K562 (cell line): ENCODE measurements at regions not wholly inside any gene's neighbourhood (a gene's known extent, or its start where the extent isn't known, plus 50 kb on each side); places are given as distances from the start of the nearest gene placed in this dataset.

Experiments
- ATAC-seq: fragments of 200-7000 bp; cut with Tn5 transposase; 3 replicates; pipeline ENCODE4 v1.9.1; 2020; ENCODE audit warnings: moderate library complexity
- BruUV-seq: library from RNA; stranded (reverse); fragments of 400-500 nt; replicated peaks from 2 replicates; lab custom pipeline; 2021; lab: Mats Ljungman, UMichigan
- CTCF ChIA-PET: fragments of 300-600 bp; formaldehyde crosslinking; extraction: SDS; loops from one replicate; lab custom pipeline; 2021; ENCODE audit warnings: low intra/inter-chr PET ratio; lab: Yijun Ruan, JAX
- POLR2A ChIA-PET: fragments of 300-600, 350-650 bp; sonication (Branson Sonifier 250); formaldehyde crosslinking; extraction: SDS; loops from one replicate; lab custom pipeline; 2021; ENCODE audit warnings: antibody characterized with exemption, inconsistent platforms; lab: Yijun Ruan, JAX
- DNase-seq, 4 experiments: peaks; one replicate each; pipeline versions ENCODE4 v3.0.0 to v3.0.0-alpha.2; 2011 to 2018; ENCODE audit warnings: low spot score in 3 of 4, mixed read lengths in 3 of 4; ENCODE audit errors: extremely low read depth in 1 of 4
- FAIRE-seq: peaks from 2 replicates; lab custom pipeline; 2011; peaks lifted over from hg19 to GRCh38; lab: Jason Lieb, UNC
- H2AFZ ChIP-seq: 2 replicates; pipeline ENCODE4 v1.6.0; 2011; ENCODE audit warnings: low read depth, low read length, control low read depth, inconsistent platforms
- H3K27ac ChIP-seq: fragments of 200-600 bp; 3 replicates; pipeline ENCODE4 v1.8.0; 2011; ENCODE audit warnings: low read depth, mild to moderate bottlenecking, control low read depth, inconsistent platforms, low read length, moderate library complexity, mixed read lengths; ENCODE audit errors: extremely low read depth
- H3K27me3 ChIP-seq, 2 experiments: fragments of 300-600 bp in 1 of 2; 2 replicates in 1 of 2; 3 replicates in 1 of 2; pipeline versions ENCODE4 v1.6.0 to v1.8.0; 2011; ENCODE audit warnings: inconsistent platforms in 2 of 2, low read length in 2 of 2, mild to moderate bottlenecking in 1 of 2, mixed read lengths in 1 of 2, moderate library complexity in 1 of 2; ENCODE audit not compliant: control insufficient read depth in 2 of 2, insufficient read depth in 2 of 2
- H3K36me3 ChIP-seq: fragments of 300-600 bp; 3 replicates; pipeline ENCODE4 v1.8.0; 2011; ENCODE audit warnings: mild to moderate bottlenecking, low read length, inconsistent platforms; ENCODE audit not compliant: control insufficient read depth, insufficient read depth
- H3K4me1 ChIP-seq, 2 experiments: fragments of 200-600 bp in 1 of 2; replicated peaks in 1 of 2; 2 replicates in 1 of 2; 3 replicates in 1 of 2; pipeline versions ENCODE4 v1.5.1 to v1.8.0; 2011; ENCODE audit warnings: inconsistent platforms in 2 of 2, low read length in 2 of 2, mild to moderate bottlenecking in 1 of 2, mixed read lengths in 1 of 2, moderate library complexity in 1 of 2; ENCODE audit not compliant: control insufficient read depth in 2 of 2, insufficient read depth in 2 of 2
- H3K4me2 ChIP-seq: 2 replicates; pipeline ENCODE4 v1.6.1; 2011; ENCODE audit warnings: low read length, control low read depth, inconsistent platforms, mixed read lengths; ENCODE audit not compliant: insufficient read depth
- H3K4me3 ChIP-seq: fragments of 200-600 bp; sonication (generic), shearing (Covaris generic); 2 replicates; pipeline ENCODE4 v1.5.1; 2016; ENCODE audit warnings: control low read depth, inconsistent platforms
- H3K79me2 ChIP-seq: fragments of 200-600 bp; 3 replicates; pipeline ENCODE4 v1.8.0; 2011; ENCODE audit warnings: low read length, inconsistent platforms; ENCODE audit not compliant: control insufficient read depth, insufficient read depth
- H3K9ac ChIP-seq, 2 experiments: 2 replicates each; pipeline versions ENCODE4 v1.6.0 to v1.6.1; 2011; ENCODE audit warnings: low read depth in 2 of 2, low read length in 2 of 2, control low read depth in 1 of 2, inconsistent platforms in 1 of 2, mild to moderate bottlenecking in 1 of 2, mixed read lengths in 1 of 2; ENCODE audit not compliant: insufficient read depth in 1 of 2
- H3K9me1 ChIP-seq: one replicate; pipeline ENCODE4 v1.6.0; 2011; ENCODE audit warnings: inconsistent platforms, mild to moderate bottlenecking, low read length, moderate library complexity; ENCODE audit not compliant: control insufficient read depth, insufficient read depth
- H3K9me3 ChIP-seq: replicated peaks from 2 replicates; pipeline ENCODE4 v1.5.1; 2011; ENCODE audit warnings: low read depth, low read length, inconsistent platforms; ENCODE audit not compliant: control insufficient read depth, insufficient read depth
- H4K20me1 ChIP-seq: replicated peaks from 2 replicates; pipeline ENCODE4 v1.6.1; 2011; ENCODE audit warnings: low read length, inconsistent platforms, mixed read lengths; ENCODE audit not compliant: control insufficient read depth, insufficient read depth
- CREBBP ChIP-seq: IDR thresholded peaks from one replicate; pipeline ENCODE4 v1.6.1; 2012; ENCODE audit warnings: low read depth, mild to moderate bottlenecking, control low read depth, inconsistent platforms, low read length
- MCM3 ChIP-seq: fragments of 450-650 bp; IDR thresholded peaks from 2 replicates; pipeline ENCODE4 v1.6.1; 2016
- NFIC ChIP-seq: fragments of 450-650 bp; IDR thresholded peaks from 2 replicates; pipeline ENCODE4 v1.6.1; 2017; ENCODE audit warnings: mild to moderate bottlenecking, inconsistent platforms
- SMAD3 ChIP-seq: fragments of 450-650 bp; formaldehyde crosslinking; conservative IDR thresholded peaks from 2 replicates; pipeline ENCODE4 v1.4.0; 2020; ENCODE audit warnings: mild to moderate bottlenecking
- WGBS: fragments of 100-300 bp; shearing (Covaris generic); methylation state at CpG from one replicate; pipeline ENCODE4 v1.1.6; 2016; ENCODE audit warnings: low coverage, mixed read lengths; ENCODE audit not compliant: insufficient coverage; ENCODE audit errors: missing lambda C conversion rate; 5-methylcytosine and 5-hydroxymethylcytosine counted together
- in situ Hi-C: fragments of 300-500 bp; cut with MboI; formaldehyde crosslinking; loops from 4 replicates; pipeline ENCODE4 v1.15.0; 2018; ENCODE audit warnings: inconsistent platforms, mixed read lengths
- intact Hi-C: fragments of 100-400 bp; cut with micrococcal nuclease; formaldehyde crosslinking; loops from 2 replicates; pipeline ENCODE4 v1.14.2; 2022
- TF ChIP-seq, protein P1 (sequence below): fragments of 450-650 bp; IDR thresholded peaks from 2 replicates; pipeline ENCODE4 v1.6.1; 2016; ENCODE audit warnings: borderline replicate concordance

DNA sequence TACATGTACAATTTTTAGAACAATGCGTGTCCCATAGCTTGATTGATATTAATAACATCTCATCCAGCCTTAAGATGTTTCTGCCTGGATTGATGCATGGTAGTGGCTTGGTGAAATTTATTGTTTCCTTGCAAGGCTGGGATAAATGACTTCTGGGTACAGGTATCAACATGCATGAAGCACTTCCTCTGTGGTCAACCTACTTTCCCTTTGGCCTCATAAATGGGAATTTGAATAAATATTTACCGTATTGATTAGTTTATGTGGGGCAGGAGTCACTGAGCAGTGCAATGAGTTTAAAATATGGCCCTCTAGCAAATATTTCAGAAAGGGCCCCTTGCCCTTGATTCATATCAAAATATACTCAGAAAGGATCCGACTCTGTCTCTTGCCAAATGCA, 83.9 kb upstream of the KCNE2 start:
- Histone ChIP-seq H3K4me3 (no peak overlapping the region), H3K4me1 (no peaks in the 10 kb centered on the region), H3K36me3 (no peaks in the 10 kb centered on the region), H3K9me3 (no peaks in the 10 kb centered on the region), H2AFZ (no peak overlapping the region), H3K4me2 (no peak overlapping the region), H3K27ac (no peak overlapping the region), H3K9ac (no peak overlapping the region), H3K27me3 (peaks cover 43 to 59% of the 10 kb centered on the region in 2 experiments)
- CTCF ChIA-PET: no interaction called here
- no peak for DNase-seq
- ATAC-seq: no peak
- intact Hi-C loops: no loop called here
- BruUV-seq: no TSS peak
- in situ Hi-C loops: no loop called here
- TF ChIP-seq, protein P1, sequence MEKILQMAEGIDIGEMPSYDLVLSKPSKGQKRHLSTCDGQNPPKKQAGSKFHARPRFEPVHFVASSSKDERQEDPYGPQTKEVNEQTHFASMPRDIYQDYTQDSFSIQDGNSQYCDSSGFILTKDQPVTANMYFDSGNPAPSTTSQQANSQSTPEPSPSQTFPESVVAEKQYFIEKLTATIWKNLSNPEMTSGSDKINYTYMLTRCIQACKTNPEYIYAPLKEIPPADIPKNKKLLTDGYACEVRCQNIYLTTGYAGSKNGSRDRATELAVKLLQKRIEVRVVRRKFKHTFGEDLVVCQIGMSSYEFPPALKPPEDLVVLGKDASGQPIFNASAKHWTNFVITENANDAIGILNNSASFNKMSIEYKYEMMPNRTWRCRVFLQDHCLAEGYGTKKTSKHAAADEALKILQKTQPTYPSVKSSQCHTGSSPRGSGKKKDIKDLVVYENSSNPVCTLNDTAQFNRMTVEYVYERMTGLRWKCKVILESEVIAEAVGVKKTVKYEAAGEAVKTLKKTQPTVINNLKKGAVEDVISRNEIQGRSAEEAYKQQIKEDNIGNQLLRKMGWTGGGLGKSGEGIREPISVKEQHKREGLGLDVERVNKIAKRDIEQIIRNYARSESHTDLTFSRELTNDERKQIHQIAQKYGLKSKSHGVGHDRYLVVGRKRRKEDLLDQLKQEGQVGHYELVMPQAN: no peak
- TF ChIP-seq, all 486 proteins: peak for 0
- no peaks in the 10 kb centered on the region for H3K9me1 ChIP-seq
- H3K79me2 ChIP-seq: no peaks in the 10 kb centered on the region
- POLR2A ChIA-PET: no interaction called here
- no peaks in the 10 kb centered on the region for H4K20me1 ChIP-seq
- no peak for FAIRE-seq
- WGBS: 0% methylated on average over 3 of the region's 3 CpGs

DNA sequence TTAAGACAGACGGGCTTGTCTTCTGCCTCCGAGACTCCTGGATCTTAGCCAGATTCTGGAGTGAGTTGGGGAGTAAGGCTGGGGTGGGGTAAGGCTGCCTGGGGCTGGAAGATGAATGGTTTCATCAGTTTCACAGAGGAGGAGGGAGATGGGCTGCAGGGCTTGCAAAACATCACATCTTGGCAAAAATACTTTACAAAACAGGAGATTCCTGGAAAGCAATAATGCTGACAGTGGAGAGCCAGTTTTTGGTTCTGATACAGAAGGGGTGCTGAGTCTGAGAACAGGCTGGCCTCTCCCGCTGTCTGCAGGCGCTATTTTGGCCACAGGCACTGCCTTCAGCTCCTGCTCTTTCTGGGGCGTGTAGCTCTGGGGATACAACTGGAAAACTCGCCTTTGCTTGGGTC, 83.4 kb upstream of the KCNE2 start:
- Histone ChIP-seq H3K27me3 (peaks cover 43 to 56% of the 10 kb centered on the region in 2 experiments), H3K9ac (no peak overlapping the region), H3K4me1 (no peaks in the 10 kb centered on the region), H2AFZ (no peak overlapping the region), H3K9me3 (no peaks in the 10 kb centered on the region), H3K79me2 (no peaks in the 10 kb centered on the region), H3K4me3 (no peak overlapping the region), H3K27ac (no peak overlapping the region), H4K20me1 (no peaks in the 10 kb centered on the region), H3K9me1 (no peaks in the 10 kb centered on the region), H3K4me2 (no peak overlapping the region), H3K36me3 (no peaks in the 10 kb centered on the region)
- TF ChIP-seq CREBBP (no peak), NFIC (0 out of 2 replicates have a peak, but pooled peaks have one; percentile 26), MCM3 (no peak), SMAD3 (CRISPR knock-in tag) (no peak)
- CTCF ChIA-PET: no interaction called here
- in situ Hi-C loops (no loop called here), intact Hi-C loops (no loop called here)
- FAIRE-seq (no peak), ATAC-seq (no peak), DNase-seq (peak in 1 of 4 experiments; percentile 4)
- WGBS: 1% methylated on average over 6 of the region's 6 CpGs
- BruUV-seq: no TSS peak
- POLR2A ChIA-PET: no interaction called here
